ENCODE measurements at regions not wholly inside any gene's neighbourhood (a gene's known extent, or its start where the extent isn't known, plus 50 kb on each side); places are given as distances from the start of the nearest gene placed in this dataset.

DNA sequence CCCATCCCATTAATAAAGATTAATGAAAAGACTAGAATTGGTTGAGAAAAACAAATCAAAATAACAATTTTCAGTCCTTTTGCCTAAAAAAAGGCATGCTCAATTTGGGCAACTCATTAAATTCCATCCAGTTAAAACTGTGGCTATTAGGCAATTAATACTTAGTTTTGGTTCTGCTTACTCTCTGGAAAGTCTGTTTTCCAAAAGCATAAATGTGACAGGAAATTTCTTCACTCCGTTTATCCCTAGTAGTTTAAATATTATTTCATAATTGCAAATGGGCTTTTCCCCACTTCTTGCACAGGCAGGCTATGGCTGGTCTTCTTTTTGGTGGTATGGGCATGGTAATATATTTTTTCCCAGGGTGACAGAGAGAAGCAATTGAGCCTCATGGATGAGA is 373.3 kb upstream of the KLF4 start:
- TF ChIP-seq CTCF (IDR thresholded peaks at IDR 0.05) (no peak), POLR2A (IDR thresholded peaks at IDR 0.05) (no peak)

Data from right lobe of liver (tissue), 4 donors.